K562 (cell line): ENCODE measurements at regions not wholly inside any gene's neighbourhood (a gene's known extent, or its start where the extent isn't known, plus 50 kb on each side); places are given as distances from the start of the nearest gene placed in this dataset.

Experiments used
- EP400 ChIP-seq: fragments of 450-650 bp; IDR thresholded peaks from 2 replicates; pipeline ENCODE4 v1.6.1; 2017; ENCODE audit warnings: antibody characterized with exemption, mild to moderate bottlenecking, moderate library complexity
- HSF4 ChIP-seq: fragments of 250-450 bp; sonication (Bioruptor Pico); IDR thresholded peaks from 2 replicates; pipeline ENCODE4 v2.1.2; 2022; ENCODE audit warnings: mild to moderate bottlenecking, moderate library complexity, borderline replicate concordance
- MYBL2 ChIP-seq, 2 experiments: fragments of 450-650 bp in 1 of 2; sonication (generic) in 1 of 2; formaldehyde crosslinking in 1 of 2; IDR thresholded peaks; 2 replicates each; pipeline versions ENCODE4 v1.6.1 to v1.8.1; 2017 to 2022; ENCODE audit warnings: borderline replicate concordance in 1 of 2, inconsistent platforms in 1 of 2, low read depth in 1 of 2, mild to moderate bottlenecking in 1 of 2, missing genetic modification reagents in 1 of 2, moderate library complexity in 1 of 2
- NFYB ChIP-seq: IDR thresholded peaks from 2 replicates; pipeline ENCODE4 v1.6.1; 2011; ENCODE audit warnings: mild to moderate bottlenecking, moderate library complexity; ENCODE audit not compliant: insufficient read length; ENCODE audit errors: extremely low read depth
- NR2C1 ChIP-seq, 2 experiments: fragments of 450-650 bp; IDR thresholded peaks; 2 replicates each; pipeline ENCODE4 v1.6.1; 2017; ENCODE audit warnings: mild to moderate bottlenecking in 2 of 2, antibody characterized with exemption in 1 of 2, inconsistent platforms in 1 of 2, missing compliant biosample characterization in 1 of 2, missing genetic modification characterization in 1 of 2
- POLR2AphosphoS2 ChIP-seq: IDR thresholded peaks from 2 replicates; pipeline ENCODE4 v1.6.1; 2012; ENCODE audit warnings: low read length, improper control_type of control experiment
- PPARD ChIP-seq: fragments of 250-450 bp; sonication (Bioruptor Pico); IDR thresholded peaks from 2 replicates; pipeline ENCODE4 v1.8.0; 2022; ENCODE audit warnings: inconsistent platforms, mild to moderate bottlenecking, moderate library complexity
- SPI1 ChIP-seq: IDR thresholded peaks from 2 replicates; pipeline ENCODE4 v1.6.1; 2011; ENCODE audit warnings: low read depth, low read length, control low read depth, borderline replicate concordance
- ZNF165 ChIP-seq: fragments of 250-450 bp; sonication (Bioruptor Pico); IDR thresholded peaks from 2 replicates; pipeline ENCODE4 v1.4.0; 2020; ENCODE audit warnings: borderline replicate concordance
- TF ChIP-seq, protein P1 (sequence below): fragments of 200-400 bp; formaldehyde crosslinking; IDR thresholded peaks from 2 replicates; pipeline ENCODE4 v1.6.1; 2017; ENCODE audit warnings: mild to moderate bottlenecking, low read depth, low read length, moderate library complexity
- TF ChIP-seq, protein P2 (sequence below), 2 experiments: fragments of 450-650 bp; formaldehyde crosslinking in 1 of 2; IDR thresholded peaks; 2 replicates each; pipeline versions ENCODE4 v1.4.0 to v1.6.1; 2014 to 2020; ENCODE audit warnings: mild to moderate bottlenecking in 2 of 2, borderline replicate concordance in 1 of 2, low read depth in 1 of 2
- TF ChIP-seq, protein P3 (sequence below): sonication (generic); formaldehyde crosslinking; IDR thresholded peaks from 2 replicates; pipeline ENCODE4 v1.8.0; 2022; ENCODE audit warnings: mild to moderate bottlenecking, missing genetic modification reagents

DNA sequence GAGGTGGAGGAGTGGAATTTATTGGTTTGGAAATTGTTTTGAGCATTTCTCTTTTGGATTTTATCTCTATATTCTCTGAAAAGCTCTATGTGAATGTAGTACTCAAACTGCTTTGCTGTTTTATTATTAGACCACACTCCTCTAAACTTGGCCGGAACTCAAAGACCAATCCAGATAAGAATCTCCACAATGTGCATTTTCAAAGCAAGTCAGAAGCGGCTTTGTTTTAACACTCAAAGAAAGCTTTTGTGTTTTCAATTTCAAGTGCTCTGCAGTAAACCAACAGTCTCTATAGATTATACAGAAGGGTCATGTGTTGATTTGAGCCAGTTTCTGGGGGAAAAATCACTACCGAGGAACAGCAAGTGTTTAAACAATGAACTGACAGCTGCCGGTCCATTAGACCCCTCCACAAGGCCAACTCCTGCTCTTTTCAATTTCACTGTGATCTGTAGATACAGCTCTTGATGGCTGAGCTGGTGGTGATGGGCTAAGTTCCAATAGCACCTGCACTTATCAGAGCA lies 79.4 kb downstream of the FTHL17 start (continued):
- no peak for TF ChIP-seq MYBL2 (IDR thresholded peaks at IDR 0.05; ENCODE audit: low read depth)
- TF ChIP-seq MYBL2 (CRISPR knock-in tag; IDR thresholded peaks at IDR 0.05; ENCODE audit: borderline replicate concordance), result no peak
- no peak for TF ChIP-seq SPI1
- no peak for TF ChIP-seq POLR2AphosphoS2
- TF ChIP-seq, protein P1, sequence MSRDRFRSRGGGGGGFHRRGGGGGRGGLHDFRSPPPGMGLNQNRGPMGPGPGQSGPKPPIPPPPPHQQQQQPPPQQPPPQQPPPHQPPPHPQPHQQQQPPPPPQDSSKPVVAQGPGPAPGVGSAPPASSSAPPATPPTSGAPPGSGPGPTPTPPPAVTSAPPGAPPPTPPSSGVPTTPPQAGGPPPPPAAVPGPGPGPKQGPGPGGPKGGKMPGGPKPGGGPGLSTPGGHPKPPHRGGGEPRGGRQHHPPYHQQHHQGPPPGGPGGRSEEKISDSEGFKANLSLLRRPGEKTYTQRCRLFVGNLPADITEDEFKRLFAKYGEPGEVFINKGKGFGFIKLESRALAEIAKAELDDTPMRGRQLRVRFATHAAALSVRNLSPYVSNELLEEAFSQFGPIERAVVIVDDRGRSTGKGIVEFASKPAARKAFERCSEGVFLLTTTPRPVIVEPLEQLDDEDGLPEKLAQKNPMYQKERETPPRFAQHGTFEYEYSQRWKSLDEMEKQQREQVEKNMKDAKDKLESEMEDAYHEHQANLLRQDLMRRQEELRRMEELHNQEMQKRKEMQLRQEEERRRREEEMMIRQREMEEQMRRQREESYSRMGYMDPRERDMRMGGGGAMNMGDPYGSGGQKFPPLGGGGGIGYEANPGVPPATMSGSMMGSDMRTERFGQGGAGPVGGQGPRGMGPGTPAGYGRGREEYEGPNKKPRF, result no peak
- no peak for TF ChIP-seq ZNF165 (CRISPR knock-in tag)
- no peak for TF ChIP-seq EP400
- TF ChIP-seq, protein P2, sequence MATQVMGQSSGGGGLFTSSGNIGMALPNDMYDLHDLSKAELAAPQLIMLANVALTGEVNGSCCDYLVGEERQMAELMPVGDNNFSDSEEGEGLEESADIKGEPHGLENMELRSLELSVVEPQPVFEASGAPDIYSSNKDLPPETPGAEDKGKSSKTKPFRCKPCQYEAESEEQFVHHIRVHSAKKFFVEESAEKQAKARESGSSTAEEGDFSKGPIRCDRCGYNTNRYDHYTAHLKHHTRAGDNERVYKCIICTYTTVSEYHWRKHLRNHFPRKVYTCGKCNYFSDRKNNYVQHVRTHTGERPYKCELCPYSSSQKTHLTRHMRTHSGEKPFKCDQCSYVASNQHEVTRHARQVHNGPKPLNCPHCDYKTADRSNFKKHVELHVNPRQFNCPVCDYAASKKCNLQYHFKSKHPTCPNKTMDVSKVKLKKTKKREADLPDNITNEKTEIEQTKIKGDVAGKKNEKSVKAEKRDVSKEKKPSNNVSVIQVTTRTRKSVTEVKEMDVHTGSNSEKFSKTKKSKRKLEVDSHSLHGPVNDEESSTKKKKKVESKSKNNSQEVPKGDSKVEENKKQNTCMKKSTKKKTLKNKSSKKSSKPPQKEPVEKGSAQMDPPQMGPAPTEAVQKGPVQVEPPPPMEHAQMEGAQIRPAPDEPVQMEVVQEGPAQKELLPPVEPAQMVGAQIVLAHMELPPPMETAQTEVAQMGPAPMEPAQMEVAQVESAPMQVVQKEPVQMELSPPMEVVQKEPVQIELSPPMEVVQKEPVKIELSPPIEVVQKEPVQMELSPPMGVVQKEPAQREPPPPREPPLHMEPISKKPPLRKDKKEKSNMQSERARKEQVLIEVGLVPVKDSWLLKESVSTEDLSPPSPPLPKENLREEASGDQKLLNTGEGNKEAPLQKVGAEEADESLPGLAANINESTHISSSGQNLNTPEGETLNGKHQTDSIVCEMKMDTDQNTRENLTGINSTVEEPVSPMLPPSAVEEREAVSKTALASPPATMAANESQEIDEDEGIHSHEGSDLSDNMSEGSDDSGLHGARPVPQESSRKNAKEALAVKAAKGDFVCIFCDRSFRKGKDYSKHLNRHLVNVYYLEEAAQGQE (IDR thresholded peaks at IDR 0.05; ENCODE audit: borderline replicate concordance), result no peak
- TF ChIP-seq, protein P2 (CRISPR knock-in tag; IDR thresholded peaks at IDR 0.05; ENCODE audit: low read depth), result no peak
- no peak for TF ChIP-seq HSF4 (CRISPR knock-in tag)
- TF ChIP-seq, protein P3, sequence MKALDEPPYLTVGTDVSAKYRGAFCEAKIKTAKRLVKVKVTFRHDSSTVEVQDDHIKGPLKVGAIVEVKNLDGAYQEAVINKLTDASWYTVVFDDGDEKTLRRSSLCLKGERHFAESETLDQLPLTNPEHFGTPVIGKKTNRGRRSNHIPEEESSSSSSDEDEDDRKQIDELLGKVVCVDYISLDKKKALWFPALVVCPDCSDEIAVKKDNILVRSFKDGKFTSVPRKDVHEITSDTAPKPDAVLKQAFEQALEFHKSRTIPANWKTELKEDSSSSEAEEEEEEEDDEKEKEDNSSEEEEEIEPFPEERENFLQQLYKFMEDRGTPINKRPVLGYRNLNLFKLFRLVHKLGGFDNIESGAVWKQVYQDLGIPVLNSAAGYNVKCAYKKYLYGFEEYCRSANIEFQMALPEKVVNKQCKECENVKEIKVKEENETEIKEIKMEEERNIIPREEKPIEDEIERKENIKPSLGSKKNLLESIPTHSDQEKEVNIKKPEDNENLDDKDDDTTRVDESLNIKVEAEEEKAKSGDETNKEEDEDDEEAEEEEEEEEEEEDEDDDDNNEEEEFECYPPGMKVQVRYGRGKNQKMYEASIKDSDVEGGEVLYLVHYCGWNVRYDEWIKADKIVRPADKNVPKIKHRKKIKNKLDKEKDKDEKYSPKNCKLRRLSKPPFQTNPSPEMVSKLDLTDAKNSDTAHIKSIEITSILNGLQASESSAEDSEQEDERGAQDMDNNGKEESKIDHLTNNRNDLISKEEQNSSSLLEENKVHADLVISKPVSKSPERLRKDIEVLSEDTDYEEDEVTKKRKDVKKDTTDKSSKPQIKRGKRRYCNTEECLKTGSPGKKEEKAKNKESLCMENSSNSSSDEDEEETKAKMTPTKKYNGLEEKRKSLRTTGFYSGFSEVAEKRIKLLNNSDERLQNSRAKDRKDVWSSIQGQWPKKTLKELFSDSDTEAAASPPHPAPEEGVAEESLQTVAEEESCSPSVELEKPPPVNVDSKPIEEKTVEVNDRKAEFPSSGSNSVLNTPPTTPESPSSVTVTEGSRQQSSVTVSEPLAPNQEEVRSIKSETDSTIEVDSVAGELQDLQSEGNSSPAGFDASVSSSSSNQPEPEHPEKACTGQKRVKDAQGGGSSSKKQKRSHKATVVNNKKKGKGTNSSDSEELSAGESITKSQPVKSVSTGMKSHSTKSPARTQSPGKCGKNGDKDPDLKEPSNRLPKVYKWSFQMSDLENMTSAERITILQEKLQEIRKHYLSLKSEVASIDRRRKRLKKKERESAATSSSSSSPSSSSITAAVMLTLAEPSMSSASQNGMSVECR (CRISPR knock-in tag), result no peak
- TF ChIP-seq NFYB, result no peak
- no peak for TF ChIP-seq NR2C1 (IDR thresholded peaks at IDR 0.05)
- TF ChIP-seq NR2C1 (tag; IDR thresholded peaks at IDR 0.05), result no peak
- no peak for TF ChIP-seq PPARD (CRISPR knock-in tag)
